Thyroid gland (tissue), 4 donors: ENCODE measurements at regions not wholly inside any gene's neighbourhood (a gene's known extent, or its start where the extent isn't known, plus 50 kb on each side); places are given as distances from the start of the nearest gene placed in this dataset.

ENCODE experiments used
- CTCF ChIP-seq, 6 experiments: fragments of 200-600 bp in 3 of 6; fragments of 450-650 bp in 3 of 6; sonication (generic) in 3 of 6; IDR thresholded peaks; one replicate each; pipeline ENCODE4 v1.5.1; 2016 to 2019; ENCODE audit warnings: antibody characterized with exemption in 6 of 6, mild to moderate bottlenecking in 2 of 6, inconsistent platforms in 1 of 6, moderate library complexity in 1 of 6
- POLR2A ChIP-seq, 2 donors: fragments of 450-650 bp; IDR thresholded peaks; one replicate each; pipeline ENCODE4 v1.6.1; 2017; ENCODE audit warnings: antibody characterized with exemption in 2 of 2, mild to moderate bottlenecking in 2 of 2, moderate library complexity in 1 of 2

- TF ChIP-seq CTCF (IDR thresholded peaks at IDR 0.05) (no peak), POLR2A (IDR thresholded peaks at IDR 0.05) (no peak)
Measured at GRCh38 chr2:163175294-163175693, 336.7 kb upstream of the KCNH7 start.
